GM12878 (cell line): ENCODE measurements at regions not wholly inside any gene's neighbourhood (a gene's known extent, or its start where the extent isn't known, plus 50 kb on each side); places are given as distances from the start of the nearest gene placed in this dataset.

Experiments
- ATAC-seq: fragments of 200-7000 bp; cut with Tn5 transposase; 3 replicates; pipeline ENCODE4 v1.9.1; 2020; ENCODE audit warnings: mild to moderate bottlenecking, moderate library complexity
- BruUV-seq: library from RNA; stranded (reverse); fragments of 400-500 nt; replicated peaks from 2 replicates; lab custom pipeline; 2021; lab: Mats Ljungman, UMichigan
- CTCF ChIA-PET: fragments of 300-600 bp; sonication (Branson Sonifier 250); formaldehyde crosslinking; extraction: SDS; loops from one replicate; lab custom pipeline; 2021; ENCODE audit warnings: inconsistent platforms; lab: Yijun Ruan, JAX
- POLR2A ChIA-PET: fragments of 350-600 bp; formaldehyde crosslinking; extraction: SDS; loops from one replicate; lab custom pipeline; 2021; ENCODE audit warnings: inconsistent platforms; lab: Charles Lee
- RAD21 ChIA-PET: fragments of 300-600 bp; sonication (Branson Sonifier 250); formaldehyde crosslinking; loops from one replicate; lab custom pipeline; 2023; ENCODE audit warnings: antibody characterized with exemption; ENCODE audit not compliant: unreplicated experiment; lab: Charles Lee
- SMC1A ChIA-PET: fragments of 300-600 bp; sonication (Branson Sonifier 250); formaldehyde crosslinking; loops from one replicate; lab custom pipeline; 2023; ENCODE audit not compliant: unreplicated experiment, uncharacterized antibody; lab: Charles Lee
- DNase-seq: peaks from one replicate; pipeline ENCODE4 v3.0.0-alpha.2; 2011; ENCODE audit warnings: low read depth, low spot score
- FAIRE-seq: peaks from 3 replicates; lab custom pipeline; 2011; peaks lifted over from hg19 to GRCh38; lab: Jason Lieb, UNC
- H2AFZ ChIP-seq: 2 replicates; pipeline ENCODE4 v1.6.0; 2011; ENCODE audit warnings: low read depth, low read length, control low read depth; ENCODE audit not compliant: control insufficient read depth
- H3K27ac ChIP-seq: 2 replicates; pipeline ENCODE4 v1.5.1; 2011; ENCODE audit warnings: control low read depth; ENCODE audit not compliant: control insufficient read depth, insufficient read depth
- H3K27me3 ChIP-seq, 2 experiments: replicated peaks in 1 of 2; 2 replicates each; pipeline versions ENCODE4 v1.6.0 to v1.6.1; 2011; ENCODE audit warnings: low read length in 1 of 2; ENCODE audit not compliant: control insufficient read depth in 2 of 2, insufficient read depth in 2 of 2
- H3K36me3 ChIP-seq, 2 experiments: 2 replicates each; pipeline ENCODE4 v1.5.1; 2011; ENCODE audit warnings: low read length in 1 of 2; ENCODE audit not compliant: control insufficient read depth in 2 of 2, insufficient read depth in 2 of 2
- H3K4me1 ChIP-seq: 2 replicates; pipeline ENCODE4 v1.6.1; 2011; ENCODE audit warnings: mild to moderate bottlenecking, low read length, moderate library complexity, mixed read lengths; ENCODE audit not compliant: control insufficient read depth, insufficient read depth
- H3K4me2 ChIP-seq: 2 replicates; pipeline ENCODE4 v1.6.0; 2011; ENCODE audit warnings: control low read depth; ENCODE audit not compliant: control insufficient read depth, insufficient read depth
- H3K4me3 ChIP-seq: fragments of 200-600 bp; sonication (generic); 2 replicates; pipeline ENCODE4 v1.5.1; 2016
- H3K79me2 ChIP-seq: 2 replicates; pipeline ENCODE4 v1.6.0; 2011; ENCODE audit warnings: low read length; ENCODE audit not compliant: control insufficient read depth, insufficient read depth
- H3K9ac ChIP-seq: 2 replicates; pipeline ENCODE4 v1.8.0; 2011; ENCODE audit warnings: low read length, control low read depth, mixed read lengths; ENCODE audit not compliant: control insufficient read depth, insufficient read depth
- H3K9me3 ChIP-seq: replicated peaks from 3 replicates; pipeline ENCODE4 v1.5.1; 2011; ENCODE audit warnings: mild to moderate bottlenecking, low read length; ENCODE audit not compliant: control insufficient read depth, insufficient read depth
- H4K20me1 ChIP-seq: 2 replicates; pipeline ENCODE4 v1.6.0; 2011; ENCODE audit not compliant: control insufficient read depth, insufficient read depth
- EP300 ChIP-seq, 2 experiments: fragments of 150-350 bp in 1 of 2; IDR thresholded peaks; 2 replicates each; pipeline ENCODE4 v1.6.1; 2011 to 2012; ENCODE audit warnings: low read depth in 2 of 2, low read length in 2 of 2, borderline replicate concordance in 1 of 2, improper control_type of control experiment in 1 of 2, inconsistent platforms in 1 of 2; ENCODE audit not compliant: control insufficient read depth in 1 of 2
- WGBS: methylation state at CpG from one replicate; pipeline ENCODE4 v1.1.6; 2016; ENCODE audit warnings: low lambda C conversion rate; ENCODE audit not compliant: insufficient replicate concordance, insufficient coverage; ENCODE audit errors: missing lambda C conversion rate; 5-methylcytosine and 5-hydroxymethylcytosine counted together
- in situ Hi-C: fragments of 300-500 bp; cut with MboI; formaldehyde crosslinking; loops from 9 replicates; pipeline ENCODE4 v1.14.3; 2018; ENCODE audit warnings: mixed read lengths
- intact Hi-C: fragments of 100-400 bp; cut with micrococcal nuclease; formaldehyde crosslinking; loops from one replicate; pipeline ENCODE4 v1.14.2; 2022; ENCODE audit not compliant: unreplicated experiment
- TF ChIP-seq, protein P1 (sequence below): IDR thresholded peaks from 2 replicates; pipeline ENCODE4 v1.6.1; 2011; ENCODE audit warnings: borderline replicate concordance, low read depth, mild to moderate bottlenecking, moderate library complexity, mixed read lengths, low read length; ENCODE audit not compliant: insufficient read depth; ENCODE audit errors: extremely low read length

DNA sequence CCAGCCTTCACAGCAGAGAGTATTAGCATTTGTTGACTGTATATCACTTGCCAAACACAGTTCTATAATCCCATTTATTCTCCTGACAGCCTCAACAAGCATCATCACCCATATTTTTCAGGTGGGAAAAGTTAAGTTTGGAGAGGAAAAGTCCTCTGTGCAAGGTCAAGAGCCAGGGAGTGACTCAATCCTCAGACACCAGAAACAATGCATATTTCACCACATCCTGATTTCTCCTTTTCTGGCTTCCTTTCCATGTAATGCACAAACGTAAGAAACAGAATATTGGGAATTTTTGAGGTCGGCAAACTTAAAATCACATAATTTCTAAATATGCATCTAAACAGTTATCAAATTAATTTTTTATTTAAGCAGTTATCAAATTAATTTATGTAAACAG lies 116.0 kb upstream of the GADL1 start:
- no peak for ATAC-seq
- CTCF ChIA-PET: interaction anchor here (1.0 to 2.9 kb wide), 7 partner anchors 28 to 251 kb away, joined by 3 to 8 read pairs (median 4); no protein-coding TSS in a partner anchor
- RAD21 ChIA-PET: interaction anchor here (1.3 kb wide), 1 partner anchor 76 kb away, joined by 3 read pairs; no protein-coding TSS in a partner anchor
- Histone ChIP-seq H3K79me2 (no peaks in the 10 kb centered on the region), H3K4me3 (no peak overlapping the region), H3K9ac (no peak overlapping the region), H3K27me3 (no peaks in the 10 kb centered on the region), H3K9me3 (no peaks in the 10 kb centered on the region; the same call in 1 of the 3 replicates), H4K20me1 (no peaks in the 10 kb centered on the region), H2AFZ (no peak overlapping the region), H3K27ac (no peak overlapping the region), H3K4me1 (no peaks in the 10 kb centered on the region), H3K36me3 (no peaks in the 10 kb centered on the region), H3K4me2 (no peak overlapping the region)
- POLR2A ChIA-PET: no interaction called here
- SMC1A ChIA-PET: interaction anchor here (0.6 to 1.5 kb wide), 4 partner anchors 11 to 242 kb away, joined by 3 read pairs; no protein-coding TSS in a partner anchor
- intact Hi-C loops: no loop called here
- no TSS peak for BruUV-seq
- 48% methylated on average over 2 of the region's 2 CpGs for WGBS
- TF ChIP-seq EP300 (IDR thresholded peaks at IDR 0.05; ENCODE audit: borderline replicate concordance in 1 of 2, control insufficient read depth in 1 of 2, low read depth in 2 of 2, low read length in 2 of 2): no peak
- no peak for FAIRE-seq
- DNase-seq: no peak
- in situ Hi-C loops: no loop called here

- in situ Hi-C loops (no loop called here), intact Hi-C loops (no loop called here)
- Histone ChIP-seq H3K4me2 (no peak overlapping the region), H3K79me2 (no peaks in the 10 kb centered on the region), H3K27me3 (no peaks in the 10 kb centered on the region), H2AFZ (no peak overlapping the region), H3K4me3 (no peak overlapping the region), H3K27ac (no peak overlapping the region), H3K9ac (no peak overlapping the region), H3K36me3 (no peaks in the 10 kb centered on the region), H3K4me1 (no peaks in the 10 kb centered on the region), H4K20me1 (no peaks in the 10 kb centered on the region), H3K9me3 (no peaks in the 10 kb centered on the region; the same call in 1 of the 3 replicates)
- 42% methylated on average over 2 of the region's 2 CpGs for WGBS
- SMC1A ChIA-PET: no interaction called here
- DNase-seq: no peak
- FAIRE-seq: no peak
- ATAC-seq: no peak
- no TSS peak for BruUV-seq
- POLR2A ChIA-PET: no interaction called here
- CTCF ChIA-PET: interaction anchor here (0.8 to 2.9 kb wide), 4 partner anchors 17 to 127 kb away, joined by 3 to 8 read pairs (median 4); no protein-coding TSS in a partner anchor
- TF ChIP-seq, protein P1, sequence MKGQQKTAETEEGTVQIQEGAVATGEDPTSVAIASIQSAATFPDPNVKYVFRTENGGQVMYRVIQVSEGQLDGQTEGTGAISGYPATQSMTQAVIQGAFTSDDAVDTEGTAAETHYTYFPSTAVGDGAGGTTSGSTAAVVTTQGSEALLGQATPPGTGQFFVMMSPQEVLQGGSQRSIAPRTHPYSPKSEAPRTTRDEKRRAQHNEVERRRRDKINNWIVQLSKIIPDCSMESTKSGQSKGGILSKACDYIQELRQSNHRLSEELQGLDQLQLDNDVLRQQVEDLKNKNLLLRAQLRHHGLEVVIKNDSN: no peak
- RAD21 ChIA-PET: interaction anchor here (0.9 to 1.3 kb wide), 2 partner anchors 12 to 77 kb away, joined by 3 read pairs; no protein-coding TSS in a partner anchor
Measured at GRCh38 chr3:31011380-31011779, 116.9 kb upstream of the GADL1 start.
